Mesenchymal stem cell (in vitro differentiated cells and primary cell): ENCODE measurements at regions not wholly inside any gene's neighbourhood (a gene's known extent, or its start where the extent isn't known, plus 50 kb on each side); places are given as distances from the start of the nearest gene placed in this dataset.

ENCODE experiments used
- DNase-seq: peaks from one replicate; pipeline ENCODE4 v3.0.0-alpha.2; 2013
- H2AFZ ChIP-seq: one replicate; pipeline ENCODE4 v1.6.1; 2013; ENCODE audit warnings: low read depth, mild to moderate bottlenecking, control low read depth, inconsistent platforms, low read length, moderate library complexity
- H2AK5ac ChIP-seq: 2 replicates; pipeline ENCODE4 v1.6.1; 2013; ENCODE audit warnings: low read length, moderate library complexity, mild to moderate bottlenecking, inconsistent platforms; ENCODE audit not compliant: severe bottlenecking
- H2BK120ac ChIP-seq: one replicate; pipeline ENCODE4 v1.6.1; 2013; ENCODE audit warnings: low read depth, mild to moderate bottlenecking, inconsistent platforms, low read length, moderate library complexity
- H2BK12ac ChIP-seq, 2 experiments: one replicate each; pipeline ENCODE4 v1.6.1; 2013; ENCODE audit warnings: inconsistent platforms in 2 of 2, low read length in 2 of 2, mild to moderate bottlenecking in 2 of 2, moderate library complexity in 2 of 2, control low read depth in 1 of 2
- H2BK15ac ChIP-seq: one replicate; pipeline ENCODE4 v1.6.1; 2013; ENCODE audit warnings: mild to moderate bottlenecking, low read depth, inconsistent platforms; ENCODE audit not compliant: poor library complexity, severe bottlenecking
- H2BK5ac ChIP-seq: 2 replicates; pipeline ENCODE4 v1.6.1; 2013; ENCODE audit warnings: low read depth, mild to moderate bottlenecking, low read length, control low read depth, inconsistent platforms; ENCODE audit not compliant: poor library complexity, severe bottlenecking
- H3K14ac ChIP-seq, 2 experiments: one replicate each; pipeline ENCODE4 v1.6.1; 2013; ENCODE audit warnings: inconsistent platforms in 2 of 2, low read length in 2 of 2, control low read depth in 1 of 2, mild to moderate bottlenecking in 1 of 2, moderate library complexity in 1 of 2
- H3K18ac ChIP-seq, 2 experiments: one replicate each; pipeline ENCODE4 v1.6.1; 2013; ENCODE audit warnings: inconsistent platforms in 2 of 2, low read length in 2 of 2, control low read depth in 1 of 2, low read depth in 1 of 2, mild to moderate bottlenecking in 1 of 2
- H3K23ac ChIP-seq, 2 experiments: one replicate each; pipeline ENCODE4 v1.6.1; 2013; ENCODE audit warnings: inconsistent platforms in 2 of 2, low read length in 2 of 2, mild to moderate bottlenecking in 2 of 2, moderate library complexity in 2 of 2, control low read depth in 1 of 2
- H3K27ac ChIP-seq: 2 replicates; pipeline ENCODE4 v1.5.1; 2013; ENCODE audit warnings: mild to moderate bottlenecking, moderate library complexity, low read length, control low read depth, inconsistent platforms; ENCODE audit not compliant: poor library complexity, severe bottlenecking
- H3K27me3 ChIP-seq, 2 experiments: 2 replicates each; pipeline versions ENCODE4 v1.6.1 to v1.7.0; 2013; ENCODE audit warnings: low read length in 2 of 2, mild to moderate bottlenecking in 2 of 2, moderate library complexity in 2 of 2, control low read depth in 1 of 2, inconsistent platforms in 1 of 2; ENCODE audit not compliant: control insufficient read depth in 1 of 2, insufficient read depth in 1 of 2
- H3K36me3 ChIP-seq, 2 experiments: 2 replicates each; pipeline versions ENCODE4 v1.6.1 to v1.7.0; 2013; ENCODE audit warnings: low read length in 2 of 2, control low read depth in 1 of 2, inconsistent platforms in 1 of 2, low read depth in 1 of 2, mild to moderate bottlenecking in 1 of 2; ENCODE audit not compliant: insufficient read depth in 2 of 2, control insufficient read depth in 1 of 2
- H3K4ac ChIP-seq, 2 experiments: one replicate each; pipeline ENCODE4 v1.6.1; 2013; ENCODE audit warnings: inconsistent platforms in 2 of 2, low read length in 2 of 2, mild to moderate bottlenecking in 2 of 2, moderate library complexity in 2 of 2, control low read depth in 1 of 2, low read depth in 1 of 2
- H3K4me1 ChIP-seq: 2 replicates; pipeline ENCODE4 v1.6.1; 2013; ENCODE audit warnings: low read depth, low read length, control low read depth; ENCODE audit not compliant: control insufficient read depth, insufficient read depth
- H3K4me2 ChIP-seq: 2 replicates; pipeline ENCODE4 v1.6.1; 2013; ENCODE audit warnings: low read length, mild to moderate bottlenecking, inconsistent platforms; ENCODE audit not compliant: poor library complexity, severe bottlenecking
- H3K4me3 ChIP-seq, 2 experiments: 2 replicates each; pipeline versions ENCODE4 v1.5.1 to v1.7.0; 2013; ENCODE audit warnings: low read length in 2 of 2, mild to moderate bottlenecking in 2 of 2, control low read depth in 1 of 2, low read depth in 1 of 2; ENCODE audit not compliant: insufficient read depth in 1 of 2
- H3K79me1 ChIP-seq: replicated peaks from 2 replicates; pipeline ENCODE4 v1.6.1; 2013; ENCODE audit warnings: mild to moderate bottlenecking, control low read depth, low read length, inconsistent platforms; ENCODE audit not compliant: poor library complexity, severe bottlenecking
- H3K9ac ChIP-seq: 2 replicates; pipeline ENCODE4 v1.7.0; 2013; ENCODE audit warnings: mild to moderate bottlenecking, low read length, moderate library complexity
- H3K9me3 ChIP-seq: 2 replicates; pipeline ENCODE4 v1.7.0; 2013; ENCODE audit warnings: mild to moderate bottlenecking, low read length; ENCODE audit not compliant: control insufficient read depth
- H4K8ac ChIP-seq: one replicate; pipeline ENCODE4 v1.6.1; 2013; ENCODE audit warnings: inconsistent platforms, mild to moderate bottlenecking, low read length, moderate library complexity
- H4K91ac ChIP-seq: one replicate; pipeline ENCODE4 v1.6.1; 2013; ENCODE audit warnings: mild to moderate bottlenecking, low read length, inconsistent platforms
- WGBS: methylation state at CpG from one replicate; pipeline ENCODE4 v1.1.7; 2013; ENCODE audit warnings: mixed read lengths; 5-methylcytosine and 5-hydroxymethylcytosine counted together

DNA sequence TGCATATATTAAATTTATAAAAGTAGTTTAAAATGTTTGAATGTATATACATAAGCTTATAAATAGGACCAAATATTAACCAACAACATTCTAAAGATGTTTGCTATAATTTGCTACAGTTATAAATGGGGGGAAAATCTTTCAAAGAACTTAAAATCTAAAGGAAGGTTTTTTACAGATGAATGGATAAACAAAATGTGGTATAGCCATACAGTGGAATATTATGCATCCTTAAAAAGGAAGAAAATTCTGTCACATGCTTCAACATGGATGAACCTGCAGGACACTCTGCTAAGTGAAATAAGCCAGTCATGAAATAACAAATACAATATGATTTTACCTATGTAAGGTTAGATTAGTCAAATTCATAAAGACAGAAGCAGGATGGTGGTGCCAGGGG is 75.8 kb downstream of the TMEM17 start:
- Histone ChIP-seq H2BK120ac (no peak overlapping the region), H3K14ac (no peak overlapping the region), H3K18ac (no peak overlapping the region), H4K8ac (no peak overlapping the region), H3K79me1 (no peaks in the 10 kb centered on the region), H3K27ac (no peak overlapping the region), H3K9ac (no peak overlapping the region), H3K4me3 (no peak overlapping the region), H2BK12ac (no peak overlapping the region), H4K91ac (no peak overlapping the region), H3K4me2 (no peak overlapping the region), H3K23ac (no peak overlapping the region), H2AFZ (no peak overlapping the region), H2BK15ac (no peak overlapping the region), H3K36me3 (no peaks in the 10 kb centered on the region), H2BK5ac (no peak overlapping the region), H3K9me3 (no peaks in the 10 kb centered on the region), H3K4ac (no peak overlapping the region), H3K27me3 (peaks cover 0 to 3% of the 10 kb centered on the region in 2 experiments), H3K4me1 (peaks cover 2% of the 10 kb centered on the region), H2AK5ac (no peak overlapping the region)
- DNase-seq = no peak

DNA sequence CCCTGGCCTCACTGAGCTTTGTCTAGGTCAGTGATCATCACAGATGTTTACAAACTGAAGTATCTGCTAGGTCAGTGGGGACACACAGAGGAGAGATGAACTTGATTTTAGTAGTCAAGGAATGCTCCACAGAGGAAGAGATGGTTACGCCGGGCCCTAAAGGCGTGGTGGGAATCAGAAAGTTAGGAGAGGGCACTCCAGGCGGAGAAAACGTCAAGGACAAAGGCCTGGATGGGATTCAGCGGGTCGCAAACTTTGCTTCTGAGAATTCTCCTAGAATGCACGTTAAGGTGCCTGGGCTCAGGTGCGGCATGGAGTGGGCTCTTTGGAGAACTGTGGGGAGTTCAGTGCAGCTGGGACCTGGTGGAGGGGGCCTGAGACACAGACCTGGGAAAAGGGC is 78.8 kb downstream of the TMEM17 start:
- Histone ChIP-seq H2BK5ac (no peak overlapping the region), H3K4me1 (peaks cover 2% of the 10 kb centered on the region), H3K27me3 (peaks cover 0 to 3% of the 10 kb centered on the region in 2 experiments), H3K79me1 (no peaks in the 10 kb centered on the region), H2BK15ac (no peak overlapping the region), H3K9me3 (no peaks in the 10 kb centered on the region), H2BK120ac (no peak overlapping the region), H3K9ac (no peak overlapping the region), H3K27ac (no peak overlapping the region), H2BK12ac (no peak overlapping the region), H3K18ac (no peak overlapping the region), H3K14ac (no peak overlapping the region), H4K91ac (no peak overlapping the region), H2AFZ (no peak overlapping the region), H3K23ac (no peak overlapping the region), H2AK5ac (no peak overlapping the region), H4K8ac (no peak overlapping the region), H3K36me3 (no peaks in the 10 kb centered on the region), H3K4me2 (no peak overlapping the region), H3K4me3 (no peak overlapping the region), H3K4ac (no peak overlapping the region)
- 92% methylated on average over 9 of the region's 9 CpGs for WGBS
- no peak for DNase-seq

DNA sequence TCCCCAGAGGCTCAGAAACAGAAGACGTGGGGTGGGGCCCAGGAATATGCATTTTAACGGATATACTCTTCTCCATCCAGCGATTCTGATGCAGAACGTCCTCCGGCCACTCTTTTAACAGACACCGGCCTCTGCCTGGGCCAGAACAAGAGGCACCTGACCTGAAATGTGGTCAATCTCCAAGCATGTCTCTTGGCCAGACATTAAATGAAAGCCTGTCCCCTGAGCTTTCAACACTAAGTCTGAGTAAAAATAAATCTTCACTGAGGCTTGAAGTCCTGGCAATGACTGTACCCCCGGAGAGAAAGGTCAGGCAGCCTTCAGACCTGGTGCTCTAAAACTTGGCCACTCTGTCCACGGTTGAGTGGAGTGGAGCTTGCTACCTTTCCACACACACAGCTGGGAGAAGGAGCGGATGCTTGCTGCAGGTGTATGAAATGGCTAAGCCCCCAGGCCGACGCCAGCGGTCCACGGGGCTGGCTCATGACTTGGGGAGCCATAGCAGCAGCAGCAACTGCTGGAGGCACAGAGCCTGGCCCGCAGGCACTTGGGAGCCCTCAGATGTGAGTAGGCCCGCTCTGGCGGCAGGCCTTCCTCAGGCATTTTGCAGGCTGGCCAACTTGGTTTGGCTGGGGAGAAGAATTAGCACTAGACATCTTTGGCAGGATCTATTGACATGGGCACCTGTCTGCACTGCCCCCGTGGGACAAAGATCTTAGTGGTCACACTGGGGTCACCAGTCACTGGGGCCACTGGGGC is 79.7 kb downstream of the TMEM17 start:
- no peak overlapping the region for H2BK5ac ChIP-seq
- no peaks in the 10 kb centered on the region for H3K36me3 ChIP-seq
- H2BK120ac ChIP-seq = no peak overlapping the region
- no peak overlapping the region for H3K4me3 ChIP-seq
- H2BK12ac ChIP-seq = no peak overlapping the region
- H3K27me3 ChIP-seq = no peaks in the 10 kb centered on the region
- no peak overlapping the region for H3K27ac ChIP-seq
- no peak overlapping the region for H2BK15ac ChIP-seq
- H3K4ac ChIP-seq = no peak overlapping the region
- H2AFZ ChIP-seq = no peak overlapping the region
- H3K9ac ChIP-seq = no peak overlapping the region
- 91% methylated on average over 17 of the region's 17 CpGs for WGBS
- no peak overlapping the region for H3K14ac ChIP-seq
- no peak overlapping the region for H2AK5ac ChIP-seq
- no peaks in the 10 kb centered on the region for H3K9me3 ChIP-seq
- no peak overlapping the region for H4K8ac ChIP-seq
- H3K4me1 ChIP-seq = peaks cover 2% of the 10 kb centered on the region
- H3K18ac ChIP-seq = no peak overlapping the region
- no peaks in the 10 kb centered on the region for H3K79me1 ChIP-seq
- no peak for DNase-seq
- H4K91ac ChIP-seq = no peak overlapping the region
- no peak overlapping the region for H3K23ac ChIP-seq
- no peak overlapping the region for H3K4me2 ChIP-seq

DNA sequence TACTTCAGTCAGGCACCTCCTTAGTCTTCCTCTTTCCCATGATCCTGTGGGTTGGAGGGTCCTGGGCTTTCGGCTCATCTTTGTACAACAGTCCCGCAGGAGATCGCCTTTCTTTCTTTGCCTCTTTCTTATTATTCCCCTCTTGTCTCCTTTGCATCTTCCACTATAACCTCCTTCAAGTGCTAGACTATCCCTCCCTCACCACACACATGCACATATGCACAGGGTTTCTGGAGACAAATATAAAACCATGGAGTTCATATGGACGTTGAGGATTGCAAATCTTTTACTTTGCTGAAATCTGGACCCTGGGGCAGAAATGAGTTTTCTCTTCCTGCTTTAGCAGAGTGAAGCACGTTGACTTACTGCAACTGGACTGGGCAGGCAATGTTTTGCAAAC is 80.3 kb downstream of the TMEM17 start:
- H2AK5ac ChIP-seq = no peak overlapping the region
- no peak overlapping the region for H2BK12ac ChIP-seq
- H3K23ac ChIP-seq = no peak overlapping the region
- no peak overlapping the region for H4K91ac ChIP-seq
- no peak overlapping the region for H2BK120ac ChIP-seq
- peaks cover 3% of the 10 kb centered on the region for H3K9me3 ChIP-seq
- no peak for DNase-seq
- no peaks in the 10 kb centered on the region for H3K36me3 ChIP-seq
- H2AFZ ChIP-seq = no peak overlapping the region
- no peaks in the 10 kb centered on the region for H3K27me3 ChIP-seq
- no peak overlapping the region for H3K27ac ChIP-seq
- H3K14ac ChIP-seq = no peak overlapping the region
- 82% methylated on average over 5 of the region's 5 CpGs for WGBS
- no peak overlapping the region for H4K8ac ChIP-seq
- no peaks in the 10 kb centered on the region for H3K79me1 ChIP-seq
- H2BK15ac ChIP-seq = no peak overlapping the region
- H3K4me1 ChIP-seq = peaks cover 2% of the 10 kb centered on the region
- no peak overlapping the region for H3K4me2 ChIP-seq
- H3K4me3 ChIP-seq = no peak overlapping the region
- no peak overlapping the region for H3K4ac ChIP-seq
- H2BK5ac ChIP-seq = no peak overlapping the region
- H3K9ac ChIP-seq = no peak overlapping the region
- H3K18ac ChIP-seq = no peak overlapping the region
